ENCODE measurements at regions not wholly inside any gene's neighbourhood (a gene's known extent, or its start where the extent isn't known, plus 50 kb on each side); places are given as distances from the start of the nearest gene placed in this dataset.

- no peak for DNase-seq
Observed at GRCh38 chr1:195999022-195999421, 609.2 kb downstream of the KCNT2 start.

DNA sequence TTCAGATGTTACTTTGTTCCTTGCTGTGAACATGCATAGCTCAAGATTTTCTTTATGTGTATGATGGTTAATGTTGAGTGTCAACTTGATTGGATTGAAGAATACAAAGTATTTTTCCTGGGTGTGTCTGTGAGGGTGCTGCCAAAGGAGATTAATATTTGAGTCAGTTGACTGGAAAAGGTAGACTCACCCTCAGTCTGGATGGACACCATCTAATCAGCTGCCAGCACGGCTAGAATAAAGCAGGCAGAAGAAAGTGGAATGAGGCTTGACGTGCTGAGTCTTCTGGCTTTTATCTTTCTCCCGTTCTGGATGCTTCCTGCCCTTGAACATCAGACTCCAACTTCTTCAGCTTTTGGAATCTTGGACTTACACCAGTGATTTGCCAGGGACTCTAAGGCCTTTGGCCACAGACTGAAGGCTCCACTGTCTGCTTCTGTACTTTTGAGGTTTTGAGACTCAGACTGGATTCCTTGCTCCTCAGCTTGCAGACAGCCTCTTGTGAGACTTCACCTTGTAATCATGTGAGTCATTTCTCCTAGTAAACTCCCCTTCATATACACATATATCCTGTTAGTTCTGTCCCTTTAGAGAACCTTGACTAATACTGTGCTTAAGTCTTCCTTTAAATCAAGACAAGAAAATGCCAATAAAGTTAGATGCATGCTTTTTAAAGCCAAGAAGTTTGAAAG is 626.6 kb downstream of the KCNT2 start:
- no peak for DNase-seq

GRCh38 chr1:195979646-195980045 is 628.6 kb downstream of the KCNT2 start:
- DNase-seq = no peak

DNA sequence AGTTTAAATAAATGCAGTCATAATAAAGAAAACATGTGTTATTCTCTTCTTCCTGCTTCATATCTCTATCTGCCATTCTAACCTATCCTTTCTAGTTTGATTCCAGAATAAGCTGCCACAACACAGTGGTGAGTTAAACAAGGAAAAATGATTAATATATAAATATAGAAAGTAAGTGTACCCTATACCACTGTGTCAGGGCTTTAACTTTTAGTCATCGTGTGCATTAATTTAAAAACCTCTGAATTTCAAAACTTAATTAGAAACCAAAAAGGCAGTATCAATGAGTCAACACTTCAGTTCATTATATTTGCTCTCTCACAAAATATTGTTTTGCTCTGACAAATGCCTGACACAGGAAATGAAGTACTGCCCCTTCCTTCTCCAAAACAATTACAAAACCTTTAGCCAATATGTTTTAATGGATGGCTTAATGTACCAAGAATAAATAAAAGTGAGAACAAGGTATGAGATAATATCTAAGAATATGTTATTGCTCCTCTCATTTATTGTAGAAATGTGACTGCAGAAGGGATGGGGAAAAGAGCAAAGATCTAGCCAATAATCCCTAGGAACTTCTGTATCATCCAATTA is 634.8 kb downstream of the KCNT2 start:
- no peak for DNase-seq

- no peak for DNase-seq
Observed at GRCh38 chr1:195971589-195971988, 636.7 kb downstream of the KCNT2 start.

DNA sequence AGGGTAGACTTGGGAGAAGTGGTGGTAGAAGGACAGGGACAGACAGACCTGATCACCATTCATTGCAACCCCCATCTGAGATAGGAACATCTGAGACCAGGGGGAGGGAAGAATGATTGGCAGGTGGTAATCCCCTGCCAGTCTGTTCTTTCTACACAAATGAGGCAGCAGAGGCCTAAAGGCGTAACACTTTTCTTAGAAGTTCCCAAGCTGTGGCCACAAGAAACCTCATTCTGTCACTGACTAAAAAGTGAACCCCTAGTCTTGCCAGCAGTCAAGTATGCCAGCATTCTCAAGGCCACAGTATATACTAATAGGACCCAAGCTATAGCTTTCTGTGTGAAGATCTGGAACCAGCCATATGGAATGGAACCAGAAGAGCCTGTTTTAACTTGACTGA is 638.0 kb downstream of the KCNT2 start:
- DNase-seq = no peak

DNA sequence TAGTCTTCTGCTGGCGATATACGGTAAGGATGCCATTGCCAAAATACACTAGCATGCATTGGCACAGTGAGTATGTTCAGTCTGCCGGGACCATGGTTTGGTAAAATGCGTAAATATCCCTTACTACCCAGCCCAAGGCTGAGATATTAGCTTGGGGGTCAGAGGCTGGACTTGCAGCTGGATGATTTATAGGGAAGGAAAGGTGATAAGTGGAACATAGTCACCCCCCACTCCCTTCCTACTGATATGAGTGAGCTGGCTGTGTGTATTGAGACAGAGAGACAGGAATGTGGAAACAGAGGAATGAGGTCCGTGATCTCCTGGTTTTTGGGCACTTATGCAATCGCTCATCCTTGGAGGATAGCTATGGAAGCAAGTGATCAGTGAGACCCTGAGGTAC is 642.8 kb downstream of the KCNT2 start:
- no peak for DNase-seq

DNA sequence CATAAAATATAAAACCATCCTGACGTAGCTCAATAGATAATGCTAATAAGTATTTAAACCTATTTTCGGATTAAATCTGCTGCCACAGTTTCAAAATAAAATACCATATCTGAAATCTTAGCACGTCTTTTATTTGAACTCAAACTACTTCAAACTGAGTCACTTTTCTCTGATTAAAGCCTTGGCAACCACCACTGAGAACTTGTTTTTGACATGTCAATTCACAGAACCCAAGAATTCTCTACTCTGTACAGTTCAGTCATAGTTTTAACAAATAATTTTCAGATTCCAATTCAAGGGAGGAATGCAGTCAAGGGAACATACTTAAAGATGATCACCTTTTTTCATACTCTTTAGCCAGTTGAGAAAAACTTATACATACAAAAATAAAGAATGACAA is 643.2 kb downstream of the KCNT2 start:
- no peak for DNase-seq

- no peak for DNase-seq
Observed at GRCh38 chr1:195964516-195964915, 643.7 kb downstream of the KCNT2 start.

DNA sequence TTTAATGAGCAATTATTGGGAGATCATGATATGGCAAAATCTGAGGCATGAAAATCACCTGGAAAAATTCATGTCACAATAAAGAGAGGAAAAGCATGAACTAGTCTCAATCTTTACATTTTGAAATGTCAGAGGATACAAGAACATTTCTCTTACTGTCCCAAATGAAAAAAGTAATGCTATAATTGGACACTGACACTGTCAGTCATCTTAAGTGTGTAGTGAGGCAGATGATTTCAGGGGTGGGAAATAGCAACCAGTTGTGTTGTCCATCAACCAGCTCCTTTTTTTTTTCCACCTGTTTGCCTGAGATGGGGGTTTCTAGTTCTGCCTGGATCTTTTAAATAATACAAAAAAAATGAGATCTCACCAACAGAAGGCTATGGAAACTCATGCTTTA is 646.2 kb downstream of the KCNT2 start:
- no peak for DNase-seq

GRCh38 chr1:195960580-195960979 is 647.7 kb downstream of the KCNT2 start:
- DNase-seq = no peak

DNA sequence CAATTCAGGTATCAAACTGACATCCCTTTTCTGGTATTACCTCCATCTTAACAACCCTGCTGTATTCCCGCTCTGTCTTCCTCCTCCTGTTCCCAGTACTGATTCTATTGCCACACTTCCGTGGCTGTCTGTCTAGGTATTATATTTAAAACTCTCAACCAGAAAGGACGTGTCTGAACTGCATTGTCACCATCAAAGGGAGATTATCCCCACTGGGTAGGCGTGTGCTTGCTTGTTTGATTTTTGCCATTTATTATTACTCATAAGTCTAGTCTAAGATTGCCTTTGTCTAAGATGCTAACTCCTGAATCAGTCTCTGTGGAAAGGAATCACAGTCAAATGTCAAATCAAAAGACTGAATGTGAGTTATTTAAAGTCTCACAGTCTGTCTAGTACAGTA is 650.1 kb downstream of the KCNT2 start:
- no peak for DNase-seq

DNA sequence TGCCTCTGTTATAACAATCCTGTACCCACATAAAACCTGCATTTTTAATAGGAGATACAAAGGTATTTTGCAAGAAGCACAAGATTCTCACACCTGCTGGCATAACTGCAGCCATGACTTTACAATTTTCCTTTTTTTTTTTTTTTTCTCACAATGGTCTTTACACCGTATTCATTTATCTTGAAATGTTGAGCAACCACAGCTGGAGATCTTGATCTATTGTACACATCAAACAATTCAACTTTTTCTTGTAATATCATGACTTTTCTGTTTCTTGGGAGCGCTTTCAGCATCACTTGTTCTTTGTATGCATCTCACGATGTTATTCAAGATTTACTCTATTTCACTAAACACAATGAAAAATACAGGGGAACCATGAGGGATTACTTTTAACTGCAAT is 651.4 kb downstream of the KCNT2 start:
- no peak for DNase-seq

DNA sequence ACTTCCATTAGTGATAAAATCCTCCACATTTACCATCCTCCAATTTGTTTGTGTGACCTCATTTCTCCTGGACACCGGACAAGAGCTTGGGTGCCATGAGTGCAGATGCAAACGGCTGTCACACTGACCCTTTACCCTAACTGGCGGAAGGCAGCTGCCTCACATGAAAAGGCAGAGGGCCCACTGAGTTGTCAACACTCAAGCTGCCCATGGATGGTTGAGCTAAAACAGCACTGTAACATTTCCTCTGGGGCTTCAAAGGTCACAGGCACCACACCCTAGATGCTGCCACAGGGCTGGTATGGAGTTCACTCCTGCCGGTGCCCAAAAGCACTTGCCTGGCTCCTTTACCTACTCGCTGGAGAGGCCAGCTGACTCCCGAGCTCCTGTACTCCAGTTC is 653.4 kb downstream of the KCNT2 start:
- no peak for DNase-seq

DNA sequence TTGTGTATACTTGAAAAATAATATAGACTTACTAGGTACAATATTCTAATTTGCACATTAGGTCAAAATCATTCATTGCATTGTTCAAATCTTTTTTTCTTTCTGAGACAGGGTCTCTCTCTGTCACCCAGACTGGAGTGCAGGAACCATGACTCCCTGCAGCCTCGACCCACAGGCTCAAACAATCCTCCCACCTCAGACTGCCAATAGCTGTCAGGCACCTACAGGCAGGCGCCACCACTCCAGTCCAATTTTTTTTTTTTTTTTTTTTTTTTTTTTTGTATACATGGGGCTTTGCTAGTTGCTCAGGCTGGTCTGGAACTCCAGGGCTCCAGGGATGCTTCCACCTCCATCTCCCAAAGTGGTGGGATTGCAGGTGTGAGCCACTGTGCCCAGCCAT is 656.9 kb downstream of the KCNT2 start:
- no peak for DNase-seq

DNA sequence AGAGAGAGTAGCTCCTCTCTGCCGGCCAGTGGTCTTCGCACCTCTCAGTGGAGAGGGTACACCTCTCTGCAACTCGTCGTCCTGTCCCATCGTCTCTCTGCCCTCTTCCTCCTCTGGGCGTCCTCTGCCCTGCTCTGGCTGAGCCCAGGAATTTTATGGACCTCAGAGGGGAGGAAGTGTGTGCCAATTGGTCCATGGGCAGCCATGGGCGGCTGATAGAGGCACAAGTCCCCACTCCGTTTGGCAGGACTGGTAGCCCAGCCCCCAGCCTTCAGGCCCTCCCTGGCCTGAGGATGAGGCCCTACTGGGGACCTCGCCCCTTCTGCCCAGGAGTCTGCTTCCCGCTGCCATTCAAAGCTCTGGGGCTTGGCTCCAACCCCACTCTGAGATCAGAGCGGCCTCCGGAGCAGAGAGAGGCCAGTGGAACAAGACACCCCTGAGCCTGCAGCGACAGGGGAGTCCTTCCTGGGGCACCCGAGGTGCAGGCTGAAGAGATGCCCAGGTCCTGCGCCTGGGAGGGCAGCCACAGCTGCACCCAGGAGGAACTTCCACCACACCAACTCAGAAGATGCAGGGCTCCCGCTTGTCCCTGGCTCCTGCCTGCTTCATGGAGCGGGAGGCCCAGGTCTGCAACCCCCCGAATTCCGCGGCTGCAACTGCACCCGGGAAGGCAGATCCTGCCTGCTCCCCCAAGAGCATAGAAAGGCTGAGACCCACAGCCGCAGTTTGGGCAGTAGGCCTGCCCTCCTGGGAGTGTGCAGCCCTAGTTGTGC is 659.9 kb downstream of the KCNT2 start:
- no peak for DNase-seq

DNA sequence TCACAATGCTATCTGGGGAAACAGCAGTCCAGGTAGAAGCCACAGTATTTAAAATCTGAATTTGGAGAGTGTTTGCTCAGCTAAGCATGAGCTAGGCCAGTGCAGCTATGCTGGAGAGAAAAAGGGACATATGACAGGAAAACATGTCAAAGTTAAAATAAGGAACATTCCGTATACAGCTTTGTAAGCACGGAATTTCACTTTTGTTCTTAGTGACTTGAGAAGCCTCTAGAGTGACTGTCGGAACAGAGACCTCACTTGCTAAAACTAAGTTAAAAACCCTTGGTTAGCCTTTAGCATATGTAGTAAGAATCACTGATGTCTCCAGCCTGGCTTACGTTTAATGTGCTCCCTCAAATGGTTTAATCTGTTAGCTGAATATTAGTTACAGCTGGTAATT is 661.7 kb downstream of the KCNT2 start:
- DNase-seq = no peak

GRCh38 chr1:195941795-195942194 is 666.4 kb downstream of the KCNT2 start:
- DNase-seq = no peak

DNA sequence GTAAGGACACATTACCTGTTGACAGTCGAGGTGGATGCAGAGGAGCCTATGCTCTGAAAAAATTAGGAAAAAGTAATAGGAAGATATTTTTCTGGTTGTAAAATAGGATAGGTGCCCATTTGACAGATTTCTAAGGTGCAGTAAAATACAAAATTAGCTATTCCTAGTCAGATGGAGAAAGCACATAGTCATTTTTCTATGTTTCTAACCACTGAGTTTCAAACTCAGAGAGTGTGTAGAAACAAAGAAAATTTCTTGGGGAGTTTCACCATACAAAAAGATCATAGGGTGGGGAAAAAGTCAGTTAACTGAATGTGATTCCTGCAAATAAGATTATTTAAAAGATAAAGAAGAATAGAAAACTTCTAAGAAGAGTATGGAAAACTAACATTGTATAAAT is 666.9 kb downstream of the KCNT2 start:
- DNase-seq = no peak

- no peak for DNase-seq
Observed at GRCh38 chr1:195939844-195940243, 668.4 kb downstream of the KCNT2 start.

GRCh38 chr1:195934817-195935553 is 673.3 kb downstream of the KCNT2 start:
- DNase-seq = no peak

GRCh38 chr1:195933835-195934234 is 674.4 kb downstream of the KCNT2 start:
- DNase-seq = no peak

GRCh38 chr1:195915826-195916225 is 692.4 kb downstream of the KCNT2 start:
- DNase-seq = no peak

DNA sequence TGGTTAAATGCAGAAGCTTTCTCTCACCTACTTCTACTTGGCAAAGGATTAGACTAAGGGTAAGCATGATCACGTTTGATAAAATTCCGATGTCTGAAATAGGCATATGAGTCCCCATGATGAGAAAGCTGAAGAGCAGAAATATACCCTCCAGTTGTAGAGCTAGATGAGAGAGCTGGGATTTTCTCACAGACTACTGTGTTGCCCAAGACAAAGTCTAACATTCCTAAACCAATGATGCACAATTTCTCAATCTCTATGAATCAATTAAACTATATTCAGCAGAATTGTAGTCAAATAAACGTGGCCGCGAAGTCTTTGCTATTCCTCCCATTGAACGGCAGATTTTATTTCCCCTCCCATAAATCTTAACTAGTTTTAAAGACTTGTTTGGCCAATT is 699.2 kb downstream of the KCNT2 start:
- DNase-seq = no peak

All from activated T-cell treated with anti-CD3 and anti-CD28 coated beads for 4 hours (primary cell).